ENCODE measurements at regions not wholly inside any gene's neighbourhood (a gene's known extent, or its start where the extent isn't known, plus 50 kb on each side); places are given as distances from the start of the nearest gene placed in this dataset.

DNA sequence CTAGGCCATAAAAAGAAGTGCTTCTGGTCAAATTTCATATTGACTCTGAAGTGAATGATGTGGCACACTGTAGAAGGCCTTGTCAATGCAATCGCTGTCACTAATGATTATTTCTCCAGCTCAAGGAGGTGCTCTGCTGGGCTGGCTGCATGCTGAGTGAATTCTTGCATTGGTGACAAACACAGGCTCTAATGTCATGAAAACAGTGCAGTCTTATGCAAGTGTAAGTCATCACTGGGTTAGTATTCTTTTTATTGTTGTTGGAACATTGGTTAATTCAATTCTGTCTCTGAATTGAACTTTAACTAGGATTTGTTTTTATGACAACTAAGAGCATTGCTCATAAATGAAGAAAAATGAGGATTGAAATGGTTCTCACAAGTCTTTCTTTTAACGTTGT is 57.3 kb upstream of the CD180 start:
- H3K9me3 ChIP-seq, result no peaks in the 10 kb centered on the region
- no peak overlapping the region for H3K27ac ChIP-seq
- H3K27me3 ChIP-seq, result no peaks in the 10 kb centered on the region
- TF ChIP-seq POLR2A (IDR thresholded peaks at IDR 0.05) (no peak), POLR2AphosphoS5 (IDR thresholded peaks at IDR 0.05) (no peak), EP300 (IDR thresholded peaks at IDR 0.05; ENCODE audit: low read depth) (no peak)
- TF ChIP-seq, protein P1, sequence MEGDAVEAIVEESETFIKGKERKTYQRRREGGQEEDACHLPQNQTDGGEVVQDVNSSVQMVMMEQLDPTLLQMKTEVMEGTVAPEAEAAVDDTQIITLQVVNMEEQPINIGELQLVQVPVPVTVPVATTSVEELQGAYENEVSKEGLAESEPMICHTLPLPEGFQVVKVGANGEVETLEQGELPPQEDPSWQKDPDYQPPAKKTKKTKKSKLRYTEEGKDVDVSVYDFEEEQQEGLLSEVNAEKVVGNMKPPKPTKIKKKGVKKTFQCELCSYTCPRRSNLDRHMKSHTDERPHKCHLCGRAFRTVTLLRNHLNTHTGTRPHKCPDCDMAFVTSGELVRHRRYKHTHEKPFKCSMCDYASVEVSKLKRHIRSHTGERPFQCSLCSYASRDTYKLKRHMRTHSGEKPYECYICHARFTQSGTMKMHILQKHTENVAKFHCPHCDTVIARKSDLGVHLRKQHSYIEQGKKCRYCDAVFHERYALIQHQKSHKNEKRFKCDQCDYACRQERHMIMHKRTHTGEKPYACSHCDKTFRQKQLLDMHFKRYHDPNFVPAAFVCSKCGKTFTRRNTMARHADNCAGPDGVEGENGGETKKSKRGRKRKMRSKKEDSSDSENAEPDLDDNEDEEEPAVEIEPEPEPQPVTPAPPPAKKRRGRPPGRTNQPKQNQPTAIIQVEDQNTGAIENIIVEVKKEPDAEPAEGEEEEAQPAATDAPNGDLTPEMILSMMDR (IDR thresholded peaks at IDR 0.05), result no peak
- peaks cover 0 to 27% (median 5%) of the 10 kb centered on the region in 4 donors for H3K4me1 ChIP-seq
- no peak for DNase-seq
- 58 to 60% methylated on average over 2 of the region's 2 CpGs for WGBS, 2 donors (ENCODE audit: low coverage in 1 of 2)
- in situ Hi-C loops (cut with MboI; ENCODE audit: low pct_ligation_motif_present in 1 of 4, low pct_unique_long_range_greater_than_20kb in 1 of 4, low sequenced_read_pairs in 3 of 4), result no loop called here
- intact Hi-C loops (cut with DNase I; ENCODE audit: low total_unique reads), result no loop called here
- no peaks in the 10 kb centered on the region for H3K36me3 ChIP-seq
- H3K4me3 ChIP-seq, result no peak overlapping the region

DNA sequence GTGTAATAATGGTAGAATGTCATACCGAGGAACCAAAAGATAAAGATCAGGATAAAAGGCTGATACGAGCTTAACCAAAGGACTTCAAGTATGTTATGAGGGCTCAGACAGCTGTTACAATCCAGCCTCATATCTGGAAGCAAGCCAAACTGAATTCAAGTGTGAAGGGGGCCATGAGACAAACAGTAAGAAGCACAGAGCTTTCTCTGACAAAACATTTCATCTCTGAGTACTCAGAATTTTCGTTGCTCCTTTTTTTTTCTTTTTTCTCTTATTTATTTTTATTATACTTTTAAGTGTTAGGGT is 52.9 kb upstream of the CD180 start:
- TF ChIP-seq POLR2AphosphoS5 (IDR thresholded peaks at IDR 0.05), result no peak
- no peak for TF ChIP-seq POLR2A (IDR thresholded peaks at IDR 0.05)
- TF ChIP-seq, protein P1 (IDR thresholded peaks at IDR 0.05), result no peak
- TF ChIP-seq EP300 (IDR thresholded peaks at IDR 0.05; ENCODE audit: low read depth), result no peak
- Histone ChIP-seq H3K4me3 (no peak overlapping the region), H3K27me3 (no peaks in the 10 kb centered on the region), H3K27ac (peak overlapping the region in 2 of 4 donors; percentile 4 to 13), H3K4me1 (peaks cover 0 to 18% (median 13%) of the 10 kb centered on the region in 4 donors), H3K36me3 (no peaks in the 10 kb centered on the region), H3K9me3 (no peaks in the 10 kb centered on the region)
- in situ Hi-C loops (cut with MboI; ENCODE audit: low pct_ligation_motif_present in 1 of 4, low pct_unique_long_range_greater_than_20kb in 1 of 4, low sequenced_read_pairs in 3 of 4), result loop anchor here in 3 of 4 donors (5.0 to 25.0 kb wide), 5 partner anchors 1003 to 1713 kb away; no protein-coding TSS in a partner anchor
- DNase-seq, result no peak
- WGBS, 2 donors (ENCODE audit: low coverage in 1 of 2), result 41 to 63% methylated on average over 3 of the region's 3 CpGs
- intact Hi-C loops (cut with DNase I; ENCODE audit: low total_unique reads), result loop anchor here (10.0 kb wide), 2 partner anchors 445 to 1005 kb away; no protein-coding TSS in a partner anchor

DNA sequence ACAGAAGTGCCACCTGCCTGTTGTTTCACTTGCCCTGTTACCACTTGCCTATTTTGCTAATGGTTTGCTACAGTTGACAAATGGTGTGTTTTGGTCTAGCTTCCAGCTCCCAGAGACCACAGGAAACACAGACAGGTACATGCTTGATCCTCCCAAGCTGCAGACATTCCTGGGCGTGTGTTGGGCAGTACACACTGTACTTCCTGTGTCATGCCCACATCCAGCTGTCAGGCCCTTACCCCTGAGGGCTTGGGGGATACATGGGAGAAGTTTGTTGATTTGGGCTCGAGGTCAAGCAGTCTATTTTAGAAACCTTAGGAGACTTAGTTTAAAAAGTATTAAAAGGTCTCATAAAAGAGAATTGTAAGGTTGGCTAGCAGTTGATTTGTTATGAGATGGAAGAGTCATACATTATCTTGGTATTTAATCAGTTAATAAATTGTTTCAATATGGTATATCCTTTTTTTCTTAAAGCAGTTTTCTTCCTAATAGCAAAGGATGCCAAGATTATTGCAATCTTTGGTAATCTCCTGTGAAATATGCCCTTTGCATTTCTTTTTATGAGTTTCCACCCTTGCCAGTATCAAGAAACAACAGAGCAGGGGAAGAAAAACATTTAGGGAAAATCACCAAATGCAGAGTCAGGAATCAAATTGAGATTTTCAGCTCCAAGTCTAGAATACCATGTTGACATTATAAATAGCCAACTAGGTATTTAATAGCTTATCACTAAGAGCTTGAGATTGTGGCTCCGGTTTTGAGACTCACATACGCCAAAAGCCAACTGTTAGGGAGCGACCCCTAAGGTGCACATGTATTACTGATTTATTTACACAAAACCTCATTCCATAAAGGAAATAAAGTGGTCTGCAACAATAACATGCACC is 52.3 kb upstream of the CD180 start:
- intact Hi-C loops (cut with DNase I; ENCODE audit: low total_unique reads), result loop anchor here (10.0 kb wide), 2 partner anchors 446 to 1006 kb away; no protein-coding TSS in a partner anchor

More for the DNA sequence above, 52.3 kb upstream of the CD180 start:
- 71 to 80% methylated on average over 1 to 5 of the region's 5 CpGs for WGBS, 2 donors (ENCODE audit: low coverage in 1 of 2)
- H3K36me3 ChIP-seq, result no peaks in the 10 kb centered on the region
- peaks cover 0 to 18% (median 13%) of the 10 kb centered on the region in 4 donors for H3K4me1 ChIP-seq
- DNase-seq, result peak; percentile 20
- H3K9me3 ChIP-seq, result no peaks in the 10 kb centered on the region
- TF ChIP-seq EP300 (IDR thresholded peaks at IDR 0.05; ENCODE audit: low read depth), result no peak
- no peak for TF ChIP-seq POLR2AphosphoS5 (IDR thresholded peaks at IDR 0.05)
- no peak for TF ChIP-seq POLR2A (IDR thresholded peaks at IDR 0.05)
- TF ChIP-seq, protein P1 (IDR thresholded peaks at IDR 0.05), result no peak
- peak overlapping the region in 3 of 4 donors; percentile 4 to 40 (median 13) for H3K27ac ChIP-seq
- H3K4me3 ChIP-seq, result no peak overlapping the region
- in situ Hi-C loops (cut with MboI; ENCODE audit: low pct_ligation_motif_present in 1 of 4, low pct_unique_long_range_greater_than_20kb in 1 of 4, low sequenced_read_pairs in 3 of 4), result loop anchor here in 3 of 4 donors (5.0 to 25.0 kb wide), 5 partner anchors 1003 to 1713 kb away; no protein-coding TSS in a partner anchor
- no peaks in the 10 kb centered on the region for H3K27me3 ChIP-seq
